Brain microvascular endothelial cell (primary cell): ENCODE measurements at regions not wholly inside any gene's neighbourhood (a gene's known extent, or its start where the extent isn't known, plus 50 kb on each side); places are given as distances from the start of the nearest gene placed in this dataset.

Experiments used
- DNase-seq: peaks from one replicate; pipeline ENCODE4 v3.0.0-alpha.2; 2020
- H3K27ac ChIP-seq: fragments of 250-450 bp; sonication (Bioruptor Pico); 2 replicates; pipeline ENCODE4 v1.5.1; 2020; ENCODE audit warnings: mild to moderate bottlenecking, moderate library complexity
- H3K27me3 ChIP-seq: fragments of 250-450 bp; sonication (Bioruptor Pico); replicated peaks from 2 replicates; pipeline ENCODE4 v1.5.1; 2020; ENCODE audit warnings: mild to moderate bottlenecking
- H3K36me3 ChIP-seq: fragments of 250-450 bp; sonication (Bioruptor Pico); replicated peaks from 2 replicates; pipeline ENCODE4 v1.5.1; 2020; ENCODE audit warnings: mild to moderate bottlenecking
- H3K4me3 ChIP-seq: 2 replicates; pipeline ENCODE4 v1.5.1; 2011; ENCODE audit warnings: low read depth, mild to moderate bottlenecking, control low read depth, low read length, moderate library complexity
- CTCF ChIP-seq: IDR thresholded peaks from 2 replicates; pipeline ENCODE4 v1.5.1; 2011; ENCODE audit warnings: low read depth, mild to moderate bottlenecking, moderate library complexity, low read length, control low read depth, inconsistent platforms; ENCODE audit errors: missing control alignments
- in situ Hi-C: cut with HindIII; loops from 2 replicates; pipeline ENCODE4 v1.10.0; 2017; ENCODE audit warnings: low sequenced_read_pairs, low pct_ligation_motif_present

- no peaks in the 10 kb centered on the region for H3K27me3 ChIP-seq
- in situ Hi-C loops: no loop called here
- no peak for TF ChIP-seq CTCF
Measured at GRCh38 chr13:90519157-90519556, 828.3 kb upstream of the MIR17HG start.

DNA sequence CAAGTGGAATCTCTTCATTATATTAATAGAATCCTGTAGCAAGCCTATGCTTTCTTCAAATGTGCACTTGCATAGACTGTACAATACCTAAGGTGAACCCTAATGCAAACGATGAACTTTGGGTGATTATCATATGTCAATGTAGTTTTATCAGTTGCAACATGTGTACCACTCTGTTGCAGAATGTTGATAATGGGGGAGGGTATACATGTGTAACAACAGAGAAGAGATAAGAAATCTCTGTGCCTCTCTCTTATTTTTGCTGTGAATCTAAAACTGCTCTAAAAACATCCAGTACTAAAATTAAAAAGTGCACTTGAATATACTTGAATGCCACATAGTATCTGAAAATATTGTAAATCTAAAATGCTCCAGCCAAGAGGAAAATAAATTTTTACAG lies 820.8 kb upstream of the MIR17HG start:
- no peak overlapping the region for H3K27ac ChIP-seq
- H3K27me3 ChIP-seq: no peaks in the 10 kb centered on the region
- H3K4me3 ChIP-seq: no peak overlapping the region
- no peak for TF ChIP-seq CTCF
- no peak for DNase-seq
- no peaks in the 10 kb centered on the region for H3K36me3 ChIP-seq
- in situ Hi-C loops: no loop called here

More at GRCh38 chr13:90519157-90519556, 828.3 kb upstream of the MIR17HG start:
- no peak for DNase-seq
- H3K36me3 ChIP-seq: no peaks in the 10 kb centered on the region
- H3K27ac ChIP-seq: no peak overlapping the region
- H3K4me3 ChIP-seq: no peak overlapping the region

GRCh38 chr13:90531744-90532143 lies 815.7 kb upstream of the MIR17HG start:
- H3K27ac ChIP-seq: no peak overlapping the region
- no peak for DNase-seq
- H3K27me3 ChIP-seq: no peaks in the 10 kb centered on the region
- TF ChIP-seq CTCF: no peak
- in situ Hi-C loops: no loop called here
- no peaks in the 10 kb centered on the region for H3K36me3 ChIP-seq
- H3K4me3 ChIP-seq: no peak overlapping the region

DNA sequence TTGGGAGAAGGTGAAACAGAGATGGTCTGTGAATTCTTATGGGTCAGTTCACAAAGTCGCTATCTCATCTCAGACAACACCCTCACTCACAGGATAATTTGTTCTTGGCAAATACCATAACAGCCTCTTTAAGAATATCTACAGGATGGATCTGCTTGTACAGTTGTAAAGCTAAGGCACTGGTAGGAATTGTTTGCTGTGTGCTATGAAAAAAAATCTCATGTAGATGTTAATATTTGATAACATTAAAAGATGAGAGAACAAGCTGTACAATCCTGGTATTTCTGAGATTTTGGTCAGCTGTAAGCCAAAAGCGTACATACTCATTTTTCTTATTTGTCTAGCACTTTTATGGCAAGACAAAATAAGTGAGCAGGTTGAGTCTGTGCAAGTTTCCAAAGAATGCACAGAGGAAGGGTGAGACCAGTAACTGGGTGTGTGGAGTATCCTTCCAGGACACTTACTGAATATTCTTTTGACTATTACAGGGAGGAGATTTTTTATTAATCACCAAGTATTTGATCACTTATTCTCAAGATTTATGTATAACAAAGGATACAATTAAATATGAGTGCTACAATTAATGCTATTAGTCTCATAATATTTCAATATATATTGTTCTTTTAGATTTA lies 814.5 kb upstream of the MIR17HG start:
- H3K4me3 ChIP-seq: no peak overlapping the region
- H3K27me3 ChIP-seq: no peaks in the 10 kb centered on the region
- no peak overlapping the region for H3K27ac ChIP-seq
- in situ Hi-C loops: no loop called here
- no peak for DNase-seq
- no peak for TF ChIP-seq CTCF
- no peaks in the 10 kb centered on the region for H3K36me3 ChIP-seq

- H3K27ac ChIP-seq: no peak overlapping the region
- no peak for DNase-seq
- H3K27me3 ChIP-seq: no peaks in the 10 kb centered on the region
- in situ Hi-C loops: no loop called here
- no peaks in the 10 kb centered on the region for H3K36me3 ChIP-seq
- TF ChIP-seq CTCF: no peak
- H3K4me3 ChIP-seq: no peak overlapping the region
Measured at GRCh38 chr13:90533866-90534265, 813.6 kb upstream of the MIR17HG start.
